GM19043 (cell line): ENCODE measurements at regions not wholly inside any gene's neighbourhood (a gene's known extent, or its start where the extent isn't known, plus 50 kb on each side); places are given as distances from the start of the nearest gene placed in this dataset.

Experiments
- ATAC-seq: cut with Tn5 transposase; IDR thresholded peaks from one replicate; pipeline ENCODE4 v1.9.1; 2021; ENCODE audit warnings: low read depth; ENCODE audit not compliant: unreplicated experiment

DNA sequence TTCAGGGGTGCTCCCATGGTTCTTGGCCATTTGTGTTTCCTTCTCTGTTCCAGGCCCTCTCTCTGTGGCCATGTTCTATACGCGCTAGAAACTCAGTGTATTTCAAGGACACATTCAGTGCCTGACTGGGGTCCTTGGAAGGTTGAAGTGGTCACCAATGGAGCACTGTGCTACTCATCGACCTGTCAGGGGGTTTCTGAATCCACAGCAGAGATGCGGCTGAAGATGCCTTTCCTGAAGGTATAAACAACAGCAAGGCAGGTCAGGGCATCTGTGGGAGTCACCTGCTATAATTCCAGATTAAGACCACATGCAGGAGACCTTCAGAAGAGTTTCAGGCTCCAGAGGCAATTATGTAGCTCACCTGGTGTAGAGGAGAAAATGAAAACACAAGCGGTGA, 86.8 kb upstream of the MGMT start:
- ATAC-seq = no peak

GRCh38 chr10:129381741-129382140, 85.3 kb upstream of the MGMT start:
- ATAC-seq = no peak

DNA sequence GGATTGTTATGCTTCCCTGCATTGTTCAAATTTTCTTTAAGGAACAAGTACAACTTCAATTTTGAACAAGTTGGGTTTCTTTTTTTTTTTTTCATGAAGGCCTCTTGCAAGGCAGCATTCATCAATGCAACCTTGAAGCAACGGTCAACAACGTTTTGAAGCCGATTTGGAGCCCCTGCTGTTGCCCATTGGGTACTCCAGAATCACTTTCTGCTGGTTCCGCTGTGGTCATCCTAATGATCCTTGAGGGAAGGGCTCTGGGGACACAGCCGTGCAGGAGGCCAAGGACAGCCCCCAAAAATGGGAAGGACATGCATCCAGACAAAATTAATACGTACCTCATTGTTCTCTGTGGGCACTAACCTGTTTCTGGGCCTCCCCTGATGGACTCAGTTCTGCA, 84.6 kb upstream of the MGMT start:
- ATAC-seq = no peak

- ATAC-seq = no peak
Measured at GRCh38 chr10:129383651-129384050, 83.4 kb upstream of the MGMT start.

GRCh38 chr10:129385600-129385999, 81.4 kb upstream of the MGMT start:
- ATAC-seq = no peak

DNA sequence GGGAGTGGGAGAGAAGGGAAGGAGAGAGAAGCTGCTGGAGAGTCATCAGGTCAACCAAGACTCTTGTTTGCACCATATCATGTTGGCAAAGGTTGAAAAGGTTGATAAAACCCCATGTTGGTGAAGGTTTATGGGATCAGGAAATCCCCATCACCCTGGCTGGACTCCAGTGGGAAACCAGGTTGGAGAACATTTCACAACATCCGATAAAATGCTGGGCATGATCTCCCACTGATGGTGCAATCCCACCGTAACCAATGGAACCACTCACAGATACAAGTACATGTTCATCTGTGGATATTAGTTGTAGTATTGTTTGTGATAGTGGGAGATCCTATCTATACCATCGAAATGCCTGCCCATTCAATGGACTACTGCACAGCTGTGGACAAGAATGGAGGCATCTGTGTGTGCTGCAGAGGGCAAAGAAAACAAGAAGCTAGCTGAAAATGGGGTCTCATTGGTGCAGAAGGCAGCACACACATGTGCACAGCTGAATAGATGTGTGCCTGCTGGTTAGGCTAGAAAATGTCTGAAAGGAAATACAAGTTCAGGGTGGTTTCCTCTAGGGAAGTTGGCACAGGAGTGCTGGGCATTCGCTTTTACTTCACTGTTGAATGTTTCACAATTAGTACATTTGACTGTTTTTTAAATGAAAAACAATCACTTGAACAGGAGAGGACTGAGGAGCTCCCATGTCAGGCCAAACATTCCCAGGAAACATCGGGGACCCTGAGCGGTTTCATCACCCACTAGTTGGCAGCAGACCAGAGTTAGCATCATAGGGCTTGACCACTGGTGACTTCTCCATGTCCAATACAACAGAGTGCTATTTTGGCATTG, 80.4 kb upstream of the MGMT start:
- ATAC-seq = no peak

GRCh38 chr10:129387258-129387525, 79.8 kb upstream of the MGMT start:
- no peak for ATAC-seq

- ATAC-seq = no peak
Measured at GRCh38 chr10:129388435-129388834, 78.6 kb upstream of the MGMT start.

DNA sequence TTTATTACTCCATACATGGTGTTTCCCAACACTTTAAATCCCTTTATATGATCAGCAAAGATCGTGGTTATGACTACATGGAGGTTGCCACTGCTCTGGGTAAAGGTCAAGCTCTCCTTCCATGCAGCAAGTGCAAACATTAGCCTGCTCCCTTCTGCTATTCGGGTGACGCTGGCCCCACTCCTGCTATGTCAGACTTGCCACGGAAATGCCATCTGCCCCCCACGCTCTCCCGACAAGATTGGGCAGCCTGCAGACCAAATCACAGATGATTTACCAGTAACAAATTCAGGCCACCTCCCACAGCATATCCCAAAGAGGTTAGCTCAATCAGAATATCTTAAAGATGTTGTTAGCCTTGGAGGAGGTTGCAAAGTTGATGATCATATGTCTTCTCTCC, 77.8 kb upstream of the MGMT start:
- ATAC-seq = no peak

GRCh38 chr10:129390147-129390546, 76.9 kb upstream of the MGMT start:
- ATAC-seq = no peak

DNA sequence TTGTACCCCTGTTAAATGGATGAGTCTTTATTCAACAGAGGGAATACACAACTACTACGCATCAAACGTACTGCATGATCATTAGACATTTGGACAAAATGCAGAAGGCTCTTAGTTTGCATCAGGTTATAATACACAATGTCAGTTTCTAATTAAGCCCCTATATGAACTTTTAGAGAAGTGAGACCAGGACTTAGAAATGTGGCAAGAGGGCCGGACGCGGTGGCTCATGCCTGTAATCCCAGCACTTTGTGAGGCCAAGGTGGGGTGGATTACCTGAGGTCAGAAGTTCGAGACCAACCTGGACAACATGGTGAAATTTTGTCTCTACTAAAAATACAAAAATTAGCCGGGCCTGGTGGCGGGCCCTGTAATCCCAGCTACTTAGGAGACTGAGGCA, 76.3 kb upstream of the MGMT start:
- no peak for ATAC-seq

- no peak for ATAC-seq
Measured at GRCh38 chr10:129391464-129391863, 75.6 kb upstream of the MGMT start.

- ATAC-seq = no peak
Measured at GRCh38 chr10:129392855-129393254, 74.2 kb upstream of the MGMT start.

DNA sequence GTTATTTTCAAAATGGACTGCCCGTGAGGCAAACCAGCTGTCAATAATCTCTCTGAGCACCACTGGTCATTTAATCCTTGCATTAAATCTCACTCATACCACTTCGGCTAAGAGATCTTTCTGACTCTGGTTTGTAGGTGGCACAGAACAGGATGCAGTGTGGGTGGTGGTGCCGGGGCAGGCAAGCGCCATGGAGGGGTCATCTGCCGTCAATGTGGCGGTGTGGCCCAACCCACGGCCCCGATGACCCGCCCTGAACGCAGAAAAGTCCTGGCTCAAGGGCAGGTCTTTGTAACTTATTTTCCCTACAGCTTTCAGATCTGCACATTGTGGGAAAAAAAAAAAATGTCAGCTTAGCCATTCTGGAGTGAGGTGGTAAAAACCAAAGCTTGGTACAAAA, 73.2 kb upstream of the MGMT start:
- ATAC-seq = no peak

- ATAC-seq = no peak
Measured at GRCh38 chr10:129394518-129395328, 72.3 kb upstream of the MGMT start.

GRCh38 chr10:129396021-129396722, 70.9 kb upstream of the MGMT start:
- ATAC-seq = no peak

GRCh38 chr10:129397198-129397974, 69.7 kb upstream of the MGMT start:
- no peak for ATAC-seq

DNA sequence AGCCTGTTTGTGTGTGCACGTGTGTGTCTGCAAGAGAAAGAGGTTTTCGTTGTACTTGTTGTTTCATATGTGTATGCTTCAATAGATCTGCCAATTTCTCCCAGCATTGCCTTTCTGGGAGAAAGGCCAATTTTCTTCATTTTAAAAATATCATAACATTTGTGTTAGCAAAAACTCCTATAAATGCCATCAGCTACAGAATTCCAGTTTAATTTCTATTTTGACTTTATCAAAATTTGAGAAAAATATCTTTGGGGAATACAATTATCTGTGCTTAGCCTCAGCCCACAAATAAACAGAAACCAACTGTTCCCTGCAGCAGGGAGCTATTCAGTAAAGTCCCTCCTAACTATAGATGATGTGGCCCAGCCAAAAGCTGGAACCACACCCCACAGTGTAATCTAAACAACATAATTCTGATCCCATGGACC, 68.3 kb upstream of the MGMT start:
- ATAC-seq = no peak

- no peak for ATAC-seq
Measured at GRCh38 chr10:129400426-129400825, 66.6 kb upstream of the MGMT start.

GRCh38 chr10:129402459-129402858, 64.6 kb upstream of the MGMT start:
- ATAC-seq = no peak

DNA sequence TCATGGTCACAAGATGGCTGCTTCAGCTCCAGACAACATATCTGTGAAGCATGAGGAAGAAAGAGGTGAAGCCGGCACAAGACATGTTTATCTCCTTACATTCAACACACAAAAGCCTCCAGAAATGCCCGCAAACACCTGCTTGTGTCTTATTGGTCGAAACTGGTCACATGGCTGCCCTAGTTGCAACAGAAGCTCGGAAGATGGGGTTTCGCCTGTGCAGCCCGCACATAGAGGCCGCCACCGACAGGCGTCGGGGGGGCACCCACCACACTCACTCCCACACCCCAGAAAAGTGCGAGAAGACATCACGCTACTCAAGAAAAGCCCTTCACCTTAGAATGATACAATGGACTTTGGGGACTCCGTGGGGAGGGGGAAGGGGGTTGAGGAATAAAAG, 63.0 kb upstream of the MGMT start:
- no peak for ATAC-seq
